ENCODE measurements at regions not wholly inside any gene's neighbourhood (a gene's known extent, or its start where the extent isn't known, plus 50 kb on each side); places are given as distances from the start of the nearest gene placed in this dataset.

GRCh38 chr2:139365189-139365588, 585.0 kb upstream of the NXPH2 start:
- no peak overlapping the region for H3K27ac ChIP-seq

DNA sequence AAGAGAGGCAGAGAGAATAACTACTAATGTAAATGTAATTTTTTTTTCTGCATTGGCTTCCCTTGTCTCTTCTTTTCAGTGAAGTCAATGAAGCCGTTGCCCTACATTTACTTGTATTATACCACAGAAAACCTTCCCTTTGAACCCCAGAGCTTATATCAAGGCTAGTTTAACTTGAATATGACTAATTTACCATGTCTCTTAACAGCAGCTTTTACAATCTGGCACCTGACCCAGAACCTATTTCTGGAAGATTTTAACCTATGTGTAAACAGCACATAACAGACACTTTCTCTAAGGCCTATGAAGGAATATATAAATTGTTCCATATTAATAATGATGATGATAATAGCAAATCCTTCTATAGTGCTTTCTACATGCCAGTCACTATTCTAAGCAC, 580.5 kb upstream of the NXPH2 start:
- TF ChIP-seq CTCF (IDR thresholded peaks at IDR 0.05) = no peak
- no peak for TF ChIP-seq ZFX (IDR thresholded peaks at IDR 0.05; ENCODE audit: borderline replicate concordance)
- H3K27ac ChIP-seq = no peak overlapping the region

More at GRCh38 chr2:139365189-139365588, 585.0 kb upstream of the NXPH2 start:
- no peak for TF ChIP-seq CTCF (IDR thresholded peaks at IDR 0.05)

DNA sequence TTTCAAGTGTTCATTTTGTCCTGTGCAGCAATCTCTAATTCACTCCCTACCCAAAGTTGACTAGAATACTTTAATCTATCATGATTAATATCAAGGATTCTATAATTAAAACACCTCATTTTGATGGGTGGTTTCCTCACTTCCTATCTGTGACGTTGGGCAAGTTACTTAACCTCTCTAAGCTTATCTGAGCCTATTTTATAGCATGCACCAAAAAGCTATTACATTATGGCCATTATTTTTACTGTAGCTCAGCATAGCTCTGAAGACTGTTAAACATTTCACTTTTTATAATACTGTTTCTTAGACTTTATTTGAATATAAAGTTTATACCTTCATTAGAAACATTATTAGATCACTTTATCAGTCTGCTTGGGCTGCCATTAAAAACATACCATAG, 579.6 kb upstream of the NXPH2 start:
- no peak for TF ChIP-seq CTCF (IDR thresholded peaks at IDR 0.05)
- no peak for TF ChIP-seq ZFX (IDR thresholded peaks at IDR 0.05; ENCODE audit: borderline replicate concordance)
- no peak overlapping the region for H3K27ac ChIP-seq

DNA sequence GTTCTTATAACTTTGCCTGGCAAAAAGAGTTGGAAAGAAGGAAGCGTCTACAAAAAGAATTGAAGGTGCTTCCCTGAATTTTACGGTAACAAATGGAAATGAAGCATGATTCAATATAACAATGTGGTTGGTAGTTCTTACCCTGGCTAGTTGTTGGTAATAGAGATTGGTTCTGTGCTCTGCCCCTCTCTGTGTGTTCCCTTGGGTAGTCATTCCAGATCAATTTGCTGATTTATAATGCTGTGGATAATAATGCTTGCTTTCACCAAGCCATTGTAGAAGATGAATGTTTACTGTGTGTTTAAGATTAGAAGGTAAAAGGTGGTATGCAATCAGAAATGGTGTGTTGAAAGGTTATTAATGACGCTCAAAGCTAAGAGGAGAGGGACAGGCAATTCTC, 577.8 kb upstream of the NXPH2 start:
- TF ChIP-seq ZFX (IDR thresholded peaks at IDR 0.05; ENCODE audit: borderline replicate concordance) (no peak), CTCF (IDR thresholded peaks at IDR 0.05) (no peak)
- H3K27ac ChIP-seq = no peak overlapping the region

GRCh38 chr2:139354518-139354917, 574.3 kb upstream of the NXPH2 start:
- H3K27ac ChIP-seq = no peak overlapping the region
- no peak for TF ChIP-seq CTCF (IDR thresholded peaks at IDR 0.05)
- TF ChIP-seq ZFX (IDR thresholded peaks at IDR 0.05; ENCODE audit: borderline replicate concordance) = no peak

- no peak for TF ChIP-seq ZFX (IDR thresholded peaks at IDR 0.05; ENCODE audit: borderline replicate concordance)
- no peak for TF ChIP-seq CTCF (IDR thresholded peaks at IDR 0.05)
- H3K27ac ChIP-seq = no peak overlapping the region
Observed at GRCh38 chr2:139353874-139354273, 573.7 kb upstream of the NXPH2 start.

- TF ChIP-seq CTCF (IDR thresholded peaks at IDR 0.05) = no peak
- no peak for TF ChIP-seq ZFX (IDR thresholded peaks at IDR 0.05; ENCODE audit: borderline replicate concordance)
- no peak overlapping the region for H3K27ac ChIP-seq
Observed at GRCh38 chr2:139317259-139317658, 537.1 kb upstream of the NXPH2 start.

Measured in 22Rv1 (cell line).